PC-9 (cell line): ENCODE measurements at regions not wholly inside any gene's neighbourhood (a gene's known extent, or its start where the extent isn't known, plus 50 kb on each side); places are given as distances from the start of the nearest gene placed in this dataset.

ENCODE experiments used
- BruUV-seq: library from RNA; stranded (reverse); fragments of 400-500 nt; replicated peaks from 2 replicates; lab custom pipeline; 2021; lab: Mats Ljungman, UMichigan
- CTCF ChIA-PET: fragments of 300-600 bp; sonication (Branson Sonifier 250); formaldehyde crosslinking; loops from one replicate; lab custom pipeline; 2022; ENCODE audit warnings: antibody characterized with exemption; lab: Charles Lee
- POLR2A ChIA-PET: fragments of 300-600 bp; sonication (Branson Sonifier 250); formaldehyde crosslinking; loops from one replicate; lab custom pipeline; 2022; ENCODE audit warnings: antibody characterized with exemption; ENCODE audit not compliant: unreplicated experiment; lab: Charles Lee
- DNase-seq, 2 experiments: peaks; one replicate each; pipeline versions ENCODE4 v3.0.0 to v3.0.0-alpha.2; 2015 to 2022; ENCODE audit warnings: mixed read lengths in 1 of 2
- H2AFZ ChIP-seq: fragments of 200-600 bp; sonication (generic); 2 replicates; pipeline ENCODE4 v1.8.1; 2017; ENCODE audit warnings: antibody characterized with exemption
- H3F3A ChIP-seq: fragments of 200-600 bp; sonication (generic); 2 replicates; pipeline ENCODE4 v1.8.1; 2017; ENCODE audit warnings: antibody characterized with exemption, mild to moderate bottlenecking, low read depth; ENCODE audit not compliant: insufficient read depth
- H3K27ac ChIP-seq: fragments of 200-600 bp; sonication (generic); 2 replicates; pipeline ENCODE4 v1.6.1; 2016; ENCODE audit warnings: mixed run types
- H3K27me3 ChIP-seq: fragments of 200-600 bp; sonication (generic); 2 replicates; pipeline ENCODE4 v1.6.1; 2016; ENCODE audit warnings: low read depth, mixed run types; ENCODE audit not compliant: insufficient read depth
- H3K36me3 ChIP-seq: fragments of 200-600 bp; sonication (generic); 2 replicates; pipeline ENCODE4 v1.6.1; 2016; ENCODE audit warnings: low read depth, mixed run types
- H3K4me1 ChIP-seq: fragments of 200-600 bp; sonication (generic); replicated peaks from 2 replicates; pipeline ENCODE4 v1.6.1; 2016; ENCODE audit warnings: mixed run types; ENCODE audit not compliant: insufficient read depth
- H3K4me2 ChIP-seq: fragments of 200-600 bp; sonication (generic); 2 replicates; pipeline ENCODE4 v1.6.1; 2017; ENCODE audit warnings: mixed run types
- H3K4me3 ChIP-seq: fragments of 200-600 bp; sonication (generic); 2 replicates; pipeline ENCODE4 v1.6.1; 2016; ENCODE audit warnings: mixed run types
- H3K79me2 ChIP-seq: fragments of 200-600 bp; sonication (generic); 2 replicates; pipeline ENCODE4 v1.6.1; 2017; ENCODE audit warnings: low read depth, mixed run types
- H3K9me2 ChIP-seq: fragments of 200-600 bp; sonication (generic); 2 replicates; pipeline ENCODE4 v1.8.1; 2017; ENCODE audit warnings: mild to moderate bottlenecking; ENCODE audit not compliant: insufficient read depth
- H3K9me3 ChIP-seq: fragments of 200-600 bp; sonication (generic); 2 replicates; pipeline ENCODE4 v1.8.1; 2016; ENCODE audit warnings: low read depth; ENCODE audit not compliant: insufficient read depth
- H4K20me1 ChIP-seq: fragments of 200-600 bp; sonication (generic); 2 replicates; pipeline ENCODE4 v1.8.1; 2017; ENCODE audit not compliant: insufficient read depth
- EZH2 ChIP-seq: fragments of 200-600 bp; sonication (generic); IDR thresholded peaks from 2 replicates; pipeline ENCODE4 v1.8.0; 2017; ENCODE audit warnings: antibody characterized with exemption, low read depth
- intact Hi-C: fragments of 100-400 bp; cut with micrococcal nuclease; formaldehyde crosslinking; loops from one replicate; pipeline ENCODE4 v1.10.0; 2022; ENCODE audit not compliant: unreplicated experiment
- TF ChIP-seq, protein P1 (sequence below): fragments of 200-600 bp; sonication (generic); conservative IDR thresholded peaks from 2 replicates; pipeline ENCODE4 v1.6.1; 2017; ENCODE audit warnings: mixed run types, antibody characterized with exemption, mild to moderate bottlenecking, moderate library complexity

DNA sequence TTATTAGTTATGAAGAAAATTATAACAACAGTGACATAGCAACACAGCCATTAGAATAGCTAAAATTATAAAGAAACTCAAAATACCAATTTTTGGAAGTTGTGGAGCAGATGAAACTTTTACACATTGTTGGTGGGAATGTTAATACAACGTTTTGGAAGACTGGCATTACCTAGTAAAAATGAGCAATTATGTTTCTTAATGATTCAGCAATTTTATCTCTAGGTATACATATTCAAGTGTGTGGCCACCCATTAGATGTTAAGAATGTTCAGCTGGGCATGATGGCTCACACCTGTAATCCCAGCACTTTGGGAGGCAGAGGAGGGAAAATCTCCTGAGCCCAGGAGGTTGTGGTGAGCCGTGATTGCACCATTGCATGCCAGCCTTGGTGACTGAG, 78.8 kb downstream of the INSIG2 start:
- no TSS peak for BruUV-seq
- Histone ChIP-seq H3K27me3 (no peaks in the 10 kb centered on the region), H3K4me1 (peaks cover 15% of the 10 kb centered on the region), H3K4me2 (no peak overlapping the region), H3K27ac (no peak overlapping the region), H4K20me1 (no peaks in the 10 kb centered on the region), H3K4me3 (no peak overlapping the region), H3K79me2 (no peaks in the 10 kb centered on the region), H2AFZ (no peak overlapping the region), H3K36me3 (no peaks in the 10 kb centered on the region), H3K9me3 (peaks cover 12% of the 10 kb centered on the region; the same call in 1 of the 2 replicates), H3K9me2 (no peaks in the 10 kb centered on the region), H3F3A (no peaks in the 10 kb centered on the region)
- intact Hi-C loops, result loop anchor here (5.0 kb wide), 1 partner anchor 120 kb away; no protein-coding TSS in a partner anchor
- TF ChIP-seq, protein P1, sequence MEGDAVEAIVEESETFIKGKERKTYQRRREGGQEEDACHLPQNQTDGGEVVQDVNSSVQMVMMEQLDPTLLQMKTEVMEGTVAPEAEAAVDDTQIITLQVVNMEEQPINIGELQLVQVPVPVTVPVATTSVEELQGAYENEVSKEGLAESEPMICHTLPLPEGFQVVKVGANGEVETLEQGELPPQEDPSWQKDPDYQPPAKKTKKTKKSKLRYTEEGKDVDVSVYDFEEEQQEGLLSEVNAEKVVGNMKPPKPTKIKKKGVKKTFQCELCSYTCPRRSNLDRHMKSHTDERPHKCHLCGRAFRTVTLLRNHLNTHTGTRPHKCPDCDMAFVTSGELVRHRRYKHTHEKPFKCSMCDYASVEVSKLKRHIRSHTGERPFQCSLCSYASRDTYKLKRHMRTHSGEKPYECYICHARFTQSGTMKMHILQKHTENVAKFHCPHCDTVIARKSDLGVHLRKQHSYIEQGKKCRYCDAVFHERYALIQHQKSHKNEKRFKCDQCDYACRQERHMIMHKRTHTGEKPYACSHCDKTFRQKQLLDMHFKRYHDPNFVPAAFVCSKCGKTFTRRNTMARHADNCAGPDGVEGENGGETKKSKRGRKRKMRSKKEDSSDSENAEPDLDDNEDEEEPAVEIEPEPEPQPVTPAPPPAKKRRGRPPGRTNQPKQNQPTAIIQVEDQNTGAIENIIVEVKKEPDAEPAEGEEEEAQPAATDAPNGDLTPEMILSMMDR, result no peak
- no peak for TF ChIP-seq EZH2
- ChIA-PET CTCF (no interaction called here), POLR2A (no interaction called here)
- DNase-seq, result no peak

DNA sequence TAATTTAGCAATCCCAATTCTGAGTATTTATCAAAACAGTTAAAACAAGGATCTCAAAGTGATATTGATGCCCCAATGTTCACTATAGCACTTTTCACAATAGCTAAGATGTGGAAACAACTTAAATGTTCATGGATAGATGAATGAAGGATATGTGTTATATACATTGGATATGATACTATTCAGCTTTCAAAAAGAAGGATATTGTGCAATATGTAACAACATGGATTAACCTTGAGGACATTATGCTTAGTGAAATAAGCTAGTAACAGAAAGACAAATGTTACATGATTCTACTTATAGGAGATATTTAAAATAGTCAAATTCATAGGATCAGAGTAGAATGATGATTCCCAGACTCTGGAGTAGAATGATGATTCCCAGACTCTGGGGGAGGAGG, 78.0 kb downstream of the INSIG2 start:
- CTCF ChIA-PET, result no interaction called here
- intact Hi-C loops, result loop anchor here (5.0 kb wide), 1 partner anchor 119 kb away; no protein-coding TSS in a partner anchor
- POLR2A ChIA-PET, result no interaction called here

DNA sequence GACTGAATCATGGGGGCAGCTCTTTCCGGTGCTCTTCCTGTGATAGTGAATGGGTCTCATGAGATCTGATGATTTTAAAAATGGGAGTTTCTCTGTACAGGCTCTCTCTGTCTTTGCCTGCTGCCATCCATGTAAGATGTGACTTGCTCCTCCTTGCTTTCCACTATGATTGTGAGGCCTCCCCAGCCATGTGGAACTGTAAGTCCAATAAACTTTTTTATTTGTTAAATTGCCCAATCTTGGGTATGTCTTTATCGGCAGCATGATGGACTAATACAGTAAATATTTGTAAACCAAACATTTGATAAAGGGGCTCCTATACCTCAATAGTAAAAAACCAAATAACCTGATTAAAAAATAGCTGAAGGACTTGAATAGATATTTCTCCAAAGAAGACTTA, 77.3 kb downstream of the INSIG2 start:
- no peak overlapping the region for H2AFZ ChIP-seq
- POLR2A ChIA-PET, result no interaction called here
- H3K27me3 ChIP-seq, result no peaks in the 10 kb centered on the region
- H4K20me1 ChIP-seq, result no peaks in the 10 kb centered on the region
- H3K9me3 ChIP-seq, result peaks cover 12% of the 10 kb centered on the region; the same call in 1 of the 2 replicates
- TF ChIP-seq EZH2, result no peak
- TF ChIP-seq, protein P1, result no peak
- no peaks in the 10 kb centered on the region for H3K36me3 ChIP-seq
- BruUV-seq, result no TSS peak
- no peaks in the 10 kb centered on the region for H3K79me2 ChIP-seq
- no peak overlapping the region for H3K4me2 ChIP-seq
- DNase-seq, result no peak
- CTCF ChIA-PET, result no interaction called here
- intact Hi-C loops, result loop anchor here (5.0 kb wide), 1 partner anchor 118 kb away; no protein-coding TSS in a partner anchor
- H3K9me2 ChIP-seq, result no peaks in the 10 kb centered on the region
- no peak overlapping the region for H3K4me3 ChIP-seq
- peaks cover 15% of the 10 kb centered on the region for H3K4me1 ChIP-seq
- no peak overlapping the region for H3K27ac ChIP-seq
- no peaks in the 10 kb centered on the region for H3F3A ChIP-seq

More for the DNA sequence above, 78.0 kb downstream of the INSIG2 start:
- no peaks in the 10 kb centered on the region for H3F3A ChIP-seq
- no peak overlapping the region for H3K4me3 ChIP-seq
- no peak overlapping the region for H3K27ac ChIP-seq
- TF ChIP-seq EZH2, result no peak
- TF ChIP-seq, protein P1, result no peak
- BruUV-seq, result no TSS peak
- H2AFZ ChIP-seq, result no peak overlapping the region
- H3K79me2 ChIP-seq, result no peaks in the 10 kb centered on the region
- H3K27me3 ChIP-seq, result no peaks in the 10 kb centered on the region
- no peaks in the 10 kb centered on the region for H3K36me3 ChIP-seq
- H3K9me3 ChIP-seq, result peaks cover 12% of the 10 kb centered on the region; the same call in 1 of the 2 replicates
- peaks cover 15% of the 10 kb centered on the region for H3K4me1 ChIP-seq
- DNase-seq, result no peak
- no peaks in the 10 kb centered on the region for H3K9me2 ChIP-seq
- H4K20me1 ChIP-seq, result no peaks in the 10 kb centered on the region
- H3K4me2 ChIP-seq, result no peak overlapping the region
